Right renal cortex interstitium (tissue), 3 donors: ENCODE measurements at regions not wholly inside any gene's neighbourhood (a gene's known extent, or its start where the extent isn't known, plus 50 kb on each side); places are given as distances from the start of the nearest gene placed in this dataset.

Source experiments
- DNase-seq, 3 donors: peaks; one replicate each; pipeline ENCODE4 v3.0.0-alpha.2; 2013; ENCODE audit warnings: low read depth in 3 of 3, low spot score in 2 of 3

DNA sequence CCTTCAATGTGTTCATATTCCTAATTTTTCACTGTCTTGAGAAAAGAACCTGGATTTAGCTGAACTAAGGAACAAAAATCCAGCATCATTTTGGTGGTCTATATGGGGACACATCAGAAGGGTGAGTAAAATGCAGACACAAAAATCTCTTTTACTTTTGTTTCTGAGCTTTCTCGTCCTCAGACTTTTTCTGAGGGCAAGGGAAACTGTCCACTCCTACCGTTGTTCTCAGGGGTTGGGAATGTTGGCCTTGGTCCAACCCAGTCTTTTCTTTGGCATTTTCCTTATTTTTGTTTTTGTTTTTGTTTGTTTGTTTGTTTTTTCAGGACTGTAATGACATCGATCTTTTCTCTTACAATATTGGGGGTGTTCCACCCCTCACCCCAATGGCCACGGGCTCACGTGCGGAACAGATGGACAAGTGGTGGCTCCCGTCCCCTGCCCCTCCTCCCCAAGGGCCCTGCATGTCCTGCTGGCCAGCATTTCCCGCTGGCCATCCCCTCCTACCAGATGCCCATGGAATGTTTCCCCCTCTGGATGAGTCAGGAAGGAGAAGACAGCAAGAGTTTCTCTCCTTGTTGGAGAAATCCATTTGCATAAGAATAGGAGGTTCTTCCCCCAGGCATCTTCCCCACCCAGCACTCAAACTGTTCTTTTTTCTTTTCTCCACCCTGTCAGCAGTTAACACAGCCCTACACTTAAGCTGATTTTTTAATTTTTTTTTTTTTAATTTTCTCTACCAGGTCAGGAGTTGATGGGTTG is 305.4 kb upstream of the NDST4 start:
- no peak for DNase-seq

DNA sequence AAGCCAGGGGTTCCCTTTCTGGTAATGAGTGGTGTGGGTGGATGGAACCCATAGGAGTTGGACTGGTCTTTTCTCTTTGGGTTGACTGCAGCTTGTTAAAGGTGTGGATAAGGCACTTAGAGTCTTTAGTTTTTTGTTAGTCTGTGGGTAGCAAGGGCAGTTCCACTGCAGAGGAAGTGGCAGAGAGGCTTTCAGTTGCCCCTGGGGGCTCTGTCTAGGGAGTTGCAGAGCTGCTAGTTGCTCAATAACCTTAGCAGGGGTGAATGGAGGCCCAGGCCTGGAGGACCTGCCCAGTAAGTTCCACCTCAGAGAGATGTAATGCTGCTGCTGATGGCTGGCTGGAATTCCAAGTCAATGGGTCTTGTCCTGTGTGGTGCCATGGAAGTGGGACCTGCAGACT is 282.6 kb upstream of the NDST4 start:
- no peak for DNase-seq

DNA sequence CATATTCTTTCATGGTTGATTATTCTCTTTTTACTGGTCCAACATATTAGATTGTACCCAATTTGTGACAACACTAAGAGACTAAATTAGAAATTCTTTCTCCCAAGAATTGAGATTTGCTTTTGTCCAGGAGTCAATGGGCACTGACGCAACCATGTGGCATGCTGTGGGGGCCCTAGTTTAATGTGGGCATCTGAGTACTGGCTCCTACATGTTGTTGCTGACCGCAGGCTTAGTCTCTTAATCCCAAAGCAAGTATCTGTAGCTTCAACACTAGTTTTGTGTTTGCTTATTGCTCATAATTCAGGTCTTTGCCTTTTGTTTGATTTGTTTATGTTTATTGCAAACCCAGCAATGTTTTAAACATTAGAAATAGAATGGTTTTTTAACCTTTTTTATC is 263.4 kb upstream of the NDST4 start:
- DNase-seq: no peak

DNA sequence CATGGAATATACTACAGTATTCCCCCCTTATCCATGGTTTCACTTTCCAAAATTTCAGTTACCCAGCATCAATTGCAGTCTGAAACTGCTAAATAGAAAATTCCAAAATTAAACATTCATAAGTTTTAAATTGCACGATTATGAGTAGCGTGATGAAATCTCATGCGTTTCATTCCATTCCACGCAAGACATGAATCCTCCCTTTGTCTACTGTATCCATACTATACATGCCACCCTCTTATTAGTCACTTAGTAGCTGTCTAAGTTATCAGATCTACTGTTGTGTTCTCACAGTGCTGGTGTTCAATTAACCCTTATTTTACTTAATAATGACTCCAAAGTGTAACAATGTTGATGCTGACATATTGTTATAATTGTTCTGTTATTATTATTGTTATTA is 261.2 kb upstream of the NDST4 start:
- no peak for DNase-seq

DNA sequence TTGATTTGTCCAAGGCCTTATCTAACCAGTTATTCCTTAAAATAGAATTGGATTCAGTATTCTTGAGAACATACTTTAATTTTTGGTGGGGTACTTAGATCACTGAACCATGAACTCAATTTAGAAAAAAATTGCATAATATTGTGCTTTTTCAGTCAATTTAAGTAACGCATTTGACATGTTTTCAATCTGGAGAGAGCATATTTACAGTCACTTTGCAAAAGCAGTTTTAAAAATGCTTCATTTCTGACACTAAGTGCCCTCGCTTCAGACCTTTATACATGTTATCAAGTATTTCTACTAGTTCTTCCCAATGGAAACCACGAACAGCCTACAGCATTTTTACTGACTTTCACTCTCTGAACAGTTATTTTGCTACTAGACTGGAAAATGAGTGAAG is 257.1 kb upstream of the NDST4 start:
- no peak for DNase-seq

DNA sequence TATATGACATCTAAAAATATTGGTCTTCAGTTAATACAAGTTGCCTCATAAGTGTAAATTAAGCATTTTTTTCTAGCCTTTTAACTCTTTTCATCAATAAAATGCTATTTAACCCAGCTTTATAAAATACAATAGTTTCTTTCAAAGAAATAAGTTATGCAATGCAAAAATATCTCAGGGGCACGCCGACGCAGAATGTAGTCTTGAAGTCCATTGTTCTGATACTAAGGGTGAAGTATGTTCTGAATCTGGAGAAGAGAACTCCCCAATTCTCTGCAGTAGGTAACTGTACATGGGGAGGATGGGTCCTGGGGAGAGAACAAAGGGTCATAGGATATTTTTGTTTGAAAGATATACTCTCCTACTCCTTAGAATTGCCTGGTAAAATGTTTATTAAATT is 256.6 kb upstream of the NDST4 start:
- DNase-seq: no peak

DNA sequence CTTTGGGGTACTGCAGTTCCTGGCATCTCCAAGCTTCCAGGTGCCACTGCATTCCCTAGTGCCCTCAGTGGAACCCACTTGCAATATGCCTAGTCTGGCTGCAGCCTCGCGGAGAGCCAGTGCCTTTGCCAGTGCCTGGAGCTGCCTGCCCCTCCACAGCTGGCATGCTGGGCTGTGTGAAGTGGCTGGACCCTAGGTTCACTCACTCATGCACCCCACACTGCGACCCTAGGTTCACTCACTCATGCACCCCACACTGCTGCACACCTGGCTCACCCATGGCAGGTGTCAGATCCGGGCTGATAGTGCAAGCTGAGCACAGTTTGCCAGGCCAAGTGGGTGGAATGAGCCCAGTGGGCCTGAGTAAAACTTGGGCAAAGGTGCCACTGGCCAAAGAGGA is 253.0 kb upstream of the NDST4 start:
- DNase-seq: no peak

DNA sequence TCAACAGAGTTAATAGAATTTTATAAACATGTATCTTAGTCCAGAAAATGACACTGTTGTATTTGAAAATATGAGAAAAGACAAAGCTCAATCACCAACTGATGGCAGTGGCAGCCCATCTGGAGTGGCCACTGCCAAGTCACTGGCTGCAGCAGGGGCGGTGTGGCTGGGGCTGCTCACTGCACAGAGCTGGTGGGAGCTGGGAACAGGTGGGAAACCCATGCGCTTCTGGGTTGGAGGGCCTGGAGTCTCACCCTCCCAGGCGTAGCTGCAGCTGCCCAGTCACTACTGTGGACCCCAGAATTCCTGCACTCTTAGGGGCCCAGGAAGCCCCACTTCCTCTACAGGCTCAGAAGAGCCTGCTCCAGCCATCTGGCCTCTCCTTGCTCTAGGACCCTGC is 251.8 kb upstream of the NDST4 start:
- DNase-seq: no peak

DNA sequence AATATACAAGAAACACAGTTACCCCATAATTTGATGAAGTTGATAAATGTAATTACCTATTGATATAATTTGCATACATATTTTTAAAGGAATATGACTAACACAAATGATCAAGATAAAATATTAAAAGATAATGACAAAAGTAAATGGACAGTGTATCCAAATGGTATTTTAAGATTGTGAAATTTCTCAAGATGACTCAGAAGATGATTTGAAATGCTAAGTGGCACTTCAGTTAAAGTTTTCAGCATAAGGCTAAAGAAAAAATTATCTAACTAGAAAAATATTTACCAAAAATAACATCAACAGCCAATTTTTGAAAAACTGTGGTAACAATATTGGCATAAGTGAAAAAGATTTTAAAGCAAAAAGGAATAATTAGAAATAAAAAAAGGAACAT is 248.4 kb upstream of the NDST4 start:
- DNase-seq: no peak

DNA sequence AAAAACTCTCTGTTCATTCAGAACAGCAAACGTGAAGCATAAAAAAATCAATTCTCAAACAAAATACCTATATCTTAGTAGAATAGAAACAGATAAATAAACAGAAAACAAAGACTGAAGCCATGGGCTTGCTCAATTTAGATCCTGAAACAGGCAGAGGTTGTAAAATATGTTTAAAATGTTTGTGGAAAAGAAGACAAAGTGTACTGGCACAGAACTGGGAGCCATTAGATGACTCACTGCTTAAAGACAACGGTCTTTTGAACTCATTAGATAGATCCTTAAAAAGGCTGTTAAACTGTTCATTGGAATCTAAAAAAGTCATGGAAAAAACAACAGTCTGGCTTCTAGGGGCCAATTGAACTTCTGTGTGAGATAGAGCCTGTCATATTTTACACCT is 247.0 kb upstream of the NDST4 start:
- no peak for DNase-seq

DNA sequence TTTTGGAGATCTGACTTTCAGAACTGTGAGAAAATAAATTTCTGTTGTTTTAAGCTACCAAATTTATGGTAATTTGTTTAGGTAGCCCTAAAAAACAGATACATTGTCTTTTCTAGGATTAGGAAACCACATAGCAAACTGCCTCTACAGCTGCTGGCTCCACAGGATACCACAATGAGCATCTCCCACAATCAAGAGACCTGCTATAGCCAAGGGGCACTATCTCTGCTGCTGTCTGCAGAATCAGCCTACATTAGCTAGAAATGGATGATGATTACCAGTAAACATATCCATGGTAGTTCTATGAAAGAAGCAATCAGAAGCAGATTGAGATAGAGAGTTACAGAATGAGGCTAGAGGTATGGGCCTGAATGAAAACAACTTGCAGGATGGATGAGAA is 244.4 kb upstream of the NDST4 start:
- no peak for DNase-seq

DNA sequence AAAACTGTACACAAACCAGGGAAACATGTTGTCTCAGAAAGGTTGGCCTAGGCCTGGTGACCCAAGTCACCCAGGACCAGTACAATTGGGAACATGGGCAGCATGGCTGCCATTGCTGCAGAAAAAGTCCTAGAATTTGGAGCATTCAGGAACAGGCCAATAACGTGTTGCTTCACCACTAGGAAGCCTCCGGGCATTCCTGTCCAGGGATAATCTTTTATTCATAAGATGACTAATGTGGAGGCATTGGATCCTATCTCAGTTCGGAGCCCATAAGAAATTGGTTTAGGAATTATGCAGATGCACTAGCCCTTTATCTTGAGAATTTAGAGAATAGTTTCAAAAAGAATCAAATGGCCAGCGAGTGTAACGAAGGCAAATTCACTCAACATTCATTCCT is 242.8 kb upstream of the NDST4 start:
- DNase-seq: no peak

DNA sequence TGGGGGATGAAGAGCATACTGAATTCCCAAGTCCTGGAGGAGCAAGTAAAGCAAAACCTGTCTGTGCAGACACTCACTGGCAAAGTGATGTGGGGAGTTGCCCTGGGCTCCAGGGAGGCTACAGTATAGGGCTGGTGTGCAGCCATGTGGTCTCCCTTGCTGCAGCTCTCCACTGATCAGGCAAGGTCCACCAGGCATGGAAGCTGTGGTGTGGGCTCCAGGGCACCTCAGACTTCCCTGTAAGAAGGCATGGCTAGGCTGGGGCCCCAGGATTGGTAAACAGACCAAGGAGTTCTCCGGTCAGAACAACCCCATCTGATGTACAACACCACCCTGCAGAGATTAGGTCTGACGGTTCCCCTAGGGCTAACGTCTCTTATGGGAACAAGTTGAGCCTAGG is 241.9 kb upstream of the NDST4 start:
- DNase-seq: no peak

DNA sequence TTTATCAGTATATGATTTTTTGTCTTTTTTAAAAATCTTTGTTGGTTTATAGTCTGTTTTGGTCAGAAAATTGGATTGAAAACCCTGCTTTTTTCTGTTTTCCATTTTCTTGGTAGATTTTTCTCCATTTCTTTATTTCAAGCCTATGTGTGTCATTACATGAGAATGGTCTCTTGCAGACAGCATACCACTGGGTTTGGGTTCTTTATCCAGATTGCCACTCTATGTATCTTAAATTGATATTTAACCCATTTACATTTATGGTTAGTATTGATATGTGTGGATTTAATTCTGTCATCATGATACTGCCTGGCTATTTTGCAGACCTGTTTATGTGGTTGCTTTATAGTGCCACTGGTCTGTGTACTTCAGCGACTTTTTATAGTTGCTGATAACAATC is 239.9 kb upstream of the NDST4 start:
- DNase-seq: no peak

DNA sequence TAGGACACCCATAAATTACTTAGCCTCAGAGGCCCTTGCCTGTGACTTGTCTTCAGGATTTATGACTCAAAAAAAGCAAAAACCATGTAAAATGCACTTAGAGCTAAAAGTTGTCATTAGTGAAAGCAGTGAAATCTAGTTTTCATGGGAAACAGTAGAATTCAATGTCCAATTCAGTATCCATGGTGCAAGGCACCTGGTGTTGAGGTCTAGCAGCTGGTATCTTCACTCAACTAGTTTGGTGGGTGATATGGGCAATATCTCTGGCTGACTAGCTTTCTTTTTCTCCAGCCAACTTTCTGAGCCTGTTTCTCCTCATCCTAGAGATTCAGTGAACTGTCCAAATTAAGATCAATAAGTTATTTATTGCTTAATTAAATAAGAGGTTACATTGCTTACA is 229.8 kb upstream of the NDST4 start:
- no peak for DNase-seq

DNA sequence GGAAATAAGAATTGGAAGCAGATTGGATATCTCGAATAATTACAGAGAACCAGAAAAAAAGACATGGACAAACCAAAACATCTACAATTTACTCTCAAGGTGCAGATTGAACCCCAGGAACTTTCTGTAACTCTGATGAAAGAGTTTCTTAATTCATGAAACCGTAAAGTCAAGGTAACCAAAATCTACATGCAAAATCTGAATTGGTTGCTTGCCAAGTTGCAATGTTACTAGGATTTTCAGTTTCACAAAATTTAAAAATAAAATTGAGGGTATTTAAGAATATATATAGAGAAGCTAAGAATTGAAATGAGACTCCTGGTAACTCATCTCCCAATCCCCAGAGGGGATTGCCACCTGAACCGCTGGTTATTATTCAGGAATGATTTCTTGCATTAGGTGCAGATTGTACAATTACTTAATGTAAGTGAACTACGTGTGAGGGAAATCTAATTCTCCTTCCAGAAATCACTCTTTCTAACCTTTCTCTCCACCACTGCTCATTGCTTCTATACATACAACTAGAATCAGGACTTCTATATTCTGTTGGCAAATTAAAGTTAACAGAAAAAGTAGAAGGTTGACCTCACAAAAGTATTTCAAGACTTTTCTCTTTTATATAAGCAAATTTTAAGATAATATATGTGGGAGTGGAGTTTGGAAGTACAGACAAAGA is 221.5 kb upstream of the NDST4 start:
- DNase-seq: no peak

DNA sequence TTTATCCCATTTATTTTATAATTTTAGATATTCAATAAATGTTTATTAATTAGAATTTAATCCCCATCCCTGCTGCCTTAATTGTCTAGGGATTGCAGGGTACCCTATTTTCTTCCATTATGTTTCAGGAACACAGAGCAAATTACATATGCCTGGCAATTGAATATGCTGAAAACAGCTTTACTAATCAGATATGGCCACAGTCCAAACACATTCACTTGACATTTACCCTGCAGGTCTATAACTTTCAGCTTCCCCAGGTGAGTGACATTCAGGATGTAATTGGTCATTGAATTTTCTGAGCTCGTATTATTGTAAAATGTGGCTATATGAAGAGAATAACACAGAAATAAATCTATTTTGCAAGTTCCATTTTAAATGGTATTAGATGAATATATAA is 218.7 kb upstream of the NDST4 start:
- no peak for DNase-seq

DNA sequence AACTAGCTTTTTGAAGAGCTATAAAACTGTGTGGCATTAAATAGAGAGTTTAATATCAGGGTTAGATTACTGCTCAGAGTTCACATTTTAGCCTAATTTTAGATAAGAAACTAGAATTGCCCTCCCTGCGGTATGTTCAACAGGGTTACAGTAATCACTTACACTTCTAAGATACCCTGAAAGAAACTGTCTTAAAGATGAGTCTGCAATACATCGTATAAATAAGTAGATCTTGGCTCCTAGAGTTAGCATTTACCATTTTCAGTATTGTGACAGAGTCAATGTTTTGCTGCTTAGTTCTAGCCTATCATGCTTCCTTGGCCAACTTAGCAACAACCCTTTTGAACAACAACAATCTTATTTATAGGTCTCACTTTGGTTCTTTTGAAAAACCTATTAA is 217.8 kb upstream of the NDST4 start:
- no peak for DNase-seq

DNA sequence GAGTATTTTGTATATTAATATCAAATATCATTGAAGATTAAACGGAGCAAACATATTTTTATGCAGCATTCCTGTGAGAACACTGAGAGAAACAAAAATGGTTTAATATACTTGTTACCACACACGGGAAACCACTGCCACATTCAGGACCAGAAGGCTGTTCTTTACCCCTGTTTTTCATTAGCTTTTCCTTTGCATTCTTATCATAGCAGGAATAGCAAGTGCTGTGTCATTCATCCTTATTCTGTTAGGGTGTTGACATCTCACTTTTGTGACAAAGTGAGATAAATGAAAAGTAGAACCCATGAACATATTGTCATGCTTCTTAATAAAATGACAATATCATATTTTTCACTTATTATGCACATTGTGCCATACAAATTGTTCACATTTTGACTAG is 212.4 kb upstream of the NDST4 start:
- no peak for DNase-seq

DNA sequence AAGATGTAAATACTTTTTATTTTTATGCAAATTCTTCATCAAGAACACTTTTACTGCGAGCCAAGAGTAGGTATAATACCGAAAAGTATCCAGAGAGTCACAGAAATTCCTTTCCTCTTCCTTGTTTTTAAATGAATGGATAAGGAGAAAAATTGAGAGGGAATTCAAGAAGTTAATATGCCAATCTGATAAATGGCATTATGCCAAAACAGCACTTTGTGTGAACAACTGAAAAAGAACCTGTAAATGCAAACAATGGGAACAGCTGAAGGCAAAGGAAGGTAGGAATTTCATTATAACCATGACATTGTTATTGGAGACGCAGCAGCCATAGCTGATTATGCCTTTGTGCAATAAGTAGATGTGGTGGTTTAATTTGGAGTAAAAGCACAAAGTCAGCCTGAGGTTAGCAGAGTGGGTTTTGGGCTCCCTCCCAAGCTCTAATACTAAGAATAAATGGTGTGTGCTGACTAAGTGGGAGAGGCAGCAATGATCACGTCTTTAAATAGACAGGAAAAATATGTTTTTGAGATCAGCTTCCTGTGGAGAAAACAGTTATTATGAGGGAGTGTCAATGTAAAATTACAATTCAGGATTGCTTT is 209.8 kb upstream of the NDST4 start:
- DNase-seq: no peak

DNA sequence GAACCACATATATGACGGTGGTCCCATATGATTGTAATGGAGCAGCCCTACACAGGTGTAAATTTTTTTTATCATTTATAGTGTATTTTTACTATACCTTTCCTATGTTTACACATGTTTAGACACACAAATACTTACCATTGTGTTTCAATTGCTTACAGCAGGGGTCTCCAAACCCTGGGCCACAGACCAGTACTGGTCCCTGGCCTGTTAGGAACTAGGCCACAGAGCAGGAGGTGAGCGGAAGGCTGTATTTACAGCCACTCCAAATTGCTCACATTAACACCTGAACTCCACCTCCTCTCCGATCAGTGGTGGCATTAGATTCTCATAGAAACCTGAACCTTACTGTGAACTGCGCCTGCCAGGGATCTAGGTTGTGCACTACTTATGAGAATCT is 201.8 kb upstream of the NDST4 start:
- no peak for DNase-seq

DNA sequence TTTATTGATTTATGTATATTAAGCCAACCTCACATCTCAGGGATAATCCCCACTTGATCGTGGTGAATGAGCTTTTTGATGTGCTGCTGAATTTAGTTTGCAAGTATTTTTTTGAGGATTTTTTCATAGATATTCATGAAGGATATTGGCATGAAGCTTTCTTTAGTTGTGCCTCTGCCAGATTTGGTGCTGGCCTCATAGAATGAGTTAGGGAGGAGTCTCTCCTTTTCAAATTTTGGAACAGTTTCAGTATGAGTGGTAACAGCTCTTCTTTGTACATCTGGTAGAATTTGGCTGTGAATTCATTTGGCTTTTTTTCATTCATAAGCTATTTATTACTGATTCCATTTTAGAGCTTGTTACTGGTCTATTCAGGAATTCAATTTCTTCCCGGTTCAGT is 197.2 kb upstream of the NDST4 start:
- DNase-seq: no peak
